GM18870 (cell line): ENCODE measurements at regions not wholly inside any gene's neighbourhood (a gene's known extent, or its start where the extent isn't known, plus 50 kb on each side); places are given as distances from the start of the nearest gene placed in this dataset.
"Not testable (repeated sequence)": the region's sequence is repeated elsewhere in the genome, so short reads cannot be mapped to it uniquely, and the experiment has no call there.

Experiments
- ATAC-seq: cut with Tn5 transposase; IDR thresholded peaks from one replicate; pipeline ENCODE4 v1.9.1; 2021; ENCODE audit warnings: moderate library complexity; ENCODE audit not compliant: unreplicated experiment

DNA sequence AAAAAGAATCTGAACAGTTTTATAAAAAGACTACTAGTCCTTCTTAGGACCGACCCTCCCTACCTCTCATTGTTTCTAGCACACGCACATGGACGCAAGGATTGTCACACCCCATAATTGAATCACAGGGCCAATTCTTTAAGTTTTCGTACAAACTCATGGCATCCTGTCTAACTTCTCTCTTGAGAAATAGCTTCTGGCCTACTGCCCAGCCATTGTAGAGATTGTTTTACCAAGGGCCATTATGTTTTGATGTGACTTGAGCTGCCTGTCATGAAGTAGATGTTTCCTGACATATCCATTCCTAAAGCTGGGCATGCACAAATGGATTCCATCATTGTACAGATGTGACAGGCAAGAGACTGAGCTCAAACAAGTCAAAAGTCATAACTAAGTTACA is 1672.1 kb upstream of the C9orf72 start:
- ATAC-seq, result no peak

GRCh38 chr9:29270400-29270799 is 1697.1 kb upstream of the C9orf72 start:
- not testable (repeated sequence) for ATAC-seq

GRCh38 chr9:29282121-29282520 is 1708.8 kb upstream of the C9orf72 start:
- no peak for ATAC-seq

GRCh38 chr9:29285818-29286217 is 1712.5 kb upstream of the C9orf72 start:
- ATAC-seq, result no peak

DNA sequence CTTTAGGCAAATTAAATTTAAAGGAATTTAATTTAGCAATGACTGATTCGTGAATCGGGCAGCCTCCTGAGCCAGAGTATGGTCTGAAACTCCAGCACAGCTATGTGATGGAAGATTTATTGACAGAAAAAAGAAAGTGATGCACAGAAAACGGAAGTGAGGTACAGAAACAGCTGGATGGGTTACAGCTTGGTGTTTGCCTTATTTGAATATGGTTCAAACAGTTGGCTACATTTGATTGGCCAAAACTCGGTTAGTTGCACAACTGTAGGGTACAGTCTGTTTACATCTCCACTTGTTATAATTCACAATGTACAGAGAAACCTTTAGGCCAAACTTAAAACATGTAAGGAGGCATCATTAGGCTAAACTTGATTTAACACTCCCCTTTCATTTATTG is 1716.1 kb upstream of the C9orf72 start:
- ATAC-seq, result no peak

DNA sequence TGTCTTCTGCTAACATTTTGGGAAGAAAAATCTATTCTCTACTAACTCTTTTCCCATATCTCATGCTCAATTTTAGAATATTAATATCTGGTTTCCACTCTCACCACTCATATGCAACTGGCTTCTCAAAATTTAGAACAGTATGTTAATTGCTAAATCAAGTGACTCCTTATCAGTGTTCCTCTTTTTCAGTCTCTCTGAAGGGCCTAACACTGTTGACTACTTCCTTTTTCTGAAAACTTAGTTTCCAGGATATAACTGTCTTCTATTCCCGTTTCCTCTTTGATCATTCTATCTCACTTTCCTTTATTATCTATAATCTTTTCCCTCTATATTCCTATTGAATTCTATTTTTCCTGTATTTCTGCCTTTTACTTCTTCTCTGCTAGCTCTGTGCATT is 1717.2 kb upstream of the C9orf72 start:
- ATAC-seq, result no peak

GRCh38 chr9:29297592-29297991 is 1724.3 kb upstream of the C9orf72 start:
- ATAC-seq, result no peak

DNA sequence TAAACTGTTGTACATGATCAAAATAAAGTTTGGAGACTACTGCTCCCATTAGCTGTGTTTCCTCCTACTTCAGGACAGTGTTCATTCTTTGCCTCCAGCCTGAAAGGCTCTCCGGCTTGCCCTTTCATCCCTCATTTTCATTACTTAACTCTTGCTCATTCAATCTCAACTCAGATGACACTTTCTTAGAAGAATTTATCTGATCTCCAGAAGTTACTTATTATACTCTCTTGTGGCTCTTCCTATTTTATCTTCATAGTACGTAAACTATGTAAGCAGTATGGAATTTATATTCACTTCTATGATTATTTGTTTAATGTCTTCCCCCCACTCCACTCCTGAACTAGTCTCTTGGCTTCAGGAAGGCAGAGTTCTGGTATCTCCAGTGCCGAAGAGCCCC is 1737.9 kb upstream of the C9orf72 start:
- ATAC-seq, result no peak

- no peak for ATAC-seq
Observed at GRCh38 chr9:29312327-29312726, 1739.0 kb upstream of the C9orf72 start.

DNA sequence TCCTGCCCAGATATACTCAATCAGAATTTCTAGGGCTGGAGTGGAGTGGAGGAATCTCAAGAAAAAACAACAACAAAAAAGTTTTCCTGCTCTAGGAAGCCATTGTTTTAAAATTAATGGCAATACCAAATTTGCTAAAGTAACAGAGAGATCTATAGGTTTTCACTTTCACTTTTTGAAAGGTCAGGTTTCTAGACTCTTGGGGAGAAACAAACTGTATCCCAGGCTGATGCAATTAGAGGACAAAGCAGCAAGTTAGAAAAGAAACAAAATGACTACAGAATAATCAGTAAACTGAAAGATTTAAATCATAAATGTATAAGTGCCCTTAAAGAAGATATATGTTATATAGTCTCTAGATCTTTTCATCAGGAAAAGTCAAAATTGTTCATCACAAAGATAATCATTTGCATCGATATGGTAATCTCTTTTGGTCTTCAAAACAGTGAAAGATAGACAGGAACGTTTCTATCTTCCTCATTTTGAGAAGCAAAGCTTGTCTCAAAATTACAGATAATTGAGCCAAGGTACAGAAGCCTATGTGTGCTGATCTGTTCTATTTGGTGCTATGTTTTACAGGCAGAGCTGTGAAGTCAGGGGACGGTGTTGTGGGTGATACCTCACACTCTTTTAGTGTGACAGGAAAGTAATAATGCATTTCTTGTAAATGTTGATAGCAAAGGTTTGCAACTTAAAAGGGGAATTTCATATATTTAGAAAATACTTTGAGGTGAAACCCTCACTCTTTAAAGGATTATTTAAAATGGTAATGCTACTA is 1746.6 kb upstream of the C9orf72 start:
- ATAC-seq, result peak; percentile 48

DNA sequence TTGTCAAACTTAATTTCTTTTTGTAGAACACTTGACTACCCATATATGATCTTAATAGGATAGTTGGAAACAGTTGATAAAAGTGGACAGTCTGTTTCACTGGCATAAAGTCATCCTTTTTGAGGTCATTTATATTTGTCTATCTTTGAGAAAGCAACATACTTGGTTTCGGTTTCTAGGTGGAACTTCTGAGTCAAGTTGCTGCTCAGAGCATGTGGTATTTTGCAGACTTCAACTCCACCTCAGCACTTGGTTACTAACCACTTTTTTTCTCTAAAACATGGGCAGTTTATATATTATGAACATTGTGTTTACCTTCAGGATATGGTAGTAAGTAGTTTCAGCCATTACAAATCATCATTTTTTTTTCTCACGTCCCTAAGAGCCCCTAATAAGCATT is 1749.0 kb upstream of the C9orf72 start:
- peak; percentile 86 for ATAC-seq

GRCh38 chr9:29325894-29326293 is 1752.6 kb upstream of the C9orf72 start:
- no peak for ATAC-seq

DNA sequence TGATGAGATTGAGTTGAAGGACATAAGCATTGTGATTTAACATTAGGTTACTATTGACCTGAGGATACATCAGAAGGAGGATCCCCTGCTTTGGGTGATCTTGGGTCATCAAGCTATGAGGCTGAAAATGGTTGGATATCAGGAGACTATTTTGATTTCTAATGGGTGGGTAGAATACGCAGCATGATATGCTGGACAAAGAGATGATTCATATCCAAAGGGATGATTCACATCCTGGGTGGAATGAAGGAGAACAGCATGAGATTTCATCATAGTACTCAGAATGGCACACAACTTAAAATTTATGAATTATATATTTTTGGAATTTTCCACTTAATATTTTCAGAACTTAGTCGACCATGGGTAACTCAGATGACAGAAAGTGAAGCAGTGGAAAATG is 1759.5 kb upstream of the C9orf72 start:
- no peak for ATAC-seq

- no peak for ATAC-seq
Observed at GRCh38 chr9:29336281-29336680, 1763.0 kb upstream of the C9orf72 start.

DNA sequence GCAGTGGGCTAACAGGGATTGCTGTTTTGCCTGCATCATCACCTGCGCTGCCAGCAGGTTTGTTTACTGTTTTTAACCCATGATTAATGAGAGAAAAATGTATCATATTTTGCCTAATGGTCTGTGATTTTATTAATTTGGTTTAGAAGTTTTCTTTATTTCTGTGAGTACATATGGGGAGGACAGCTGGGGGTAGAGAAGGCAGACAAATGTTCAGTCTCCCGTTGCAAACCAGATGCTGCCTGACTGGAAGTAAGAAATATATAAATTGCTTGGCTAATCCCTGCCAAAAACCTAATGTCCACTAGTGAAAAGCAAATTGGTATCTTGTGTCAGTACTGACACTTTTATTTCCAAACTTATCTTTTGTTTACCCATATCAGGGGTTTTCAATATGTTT is 1766.1 kb upstream of the C9orf72 start:
- ATAC-seq, result no peak

DNA sequence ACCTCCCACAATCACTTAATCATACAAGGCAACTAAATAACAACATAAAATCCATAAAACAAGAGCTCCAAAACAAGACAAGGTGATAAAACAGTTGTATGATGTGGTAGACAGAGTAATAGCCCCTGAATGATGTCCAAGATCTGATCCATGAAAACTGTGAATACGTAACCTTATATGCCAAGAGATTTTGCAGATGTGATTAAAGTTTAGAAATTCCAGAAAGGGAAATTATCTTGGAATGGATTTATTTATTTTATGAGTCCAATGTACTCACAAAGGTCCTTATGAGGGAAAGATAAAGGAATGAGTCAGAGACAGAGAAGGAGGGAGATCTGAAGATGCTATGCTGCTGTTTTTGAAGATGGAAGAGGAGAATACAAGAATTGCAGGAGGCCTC is 1775.7 kb upstream of the C9orf72 start:
- ATAC-seq, result no peak

- no peak for ATAC-seq
Observed at GRCh38 chr9:29389421-29389820, 1816.1 kb upstream of the C9orf72 start.

GRCh38 chr9:29390859-29391258 is 1817.6 kb upstream of the C9orf72 start:
- ATAC-seq, result no peak

GRCh38 chr9:29393064-29393463 is 1819.8 kb upstream of the C9orf72 start:
- no peak for ATAC-seq

DNA sequence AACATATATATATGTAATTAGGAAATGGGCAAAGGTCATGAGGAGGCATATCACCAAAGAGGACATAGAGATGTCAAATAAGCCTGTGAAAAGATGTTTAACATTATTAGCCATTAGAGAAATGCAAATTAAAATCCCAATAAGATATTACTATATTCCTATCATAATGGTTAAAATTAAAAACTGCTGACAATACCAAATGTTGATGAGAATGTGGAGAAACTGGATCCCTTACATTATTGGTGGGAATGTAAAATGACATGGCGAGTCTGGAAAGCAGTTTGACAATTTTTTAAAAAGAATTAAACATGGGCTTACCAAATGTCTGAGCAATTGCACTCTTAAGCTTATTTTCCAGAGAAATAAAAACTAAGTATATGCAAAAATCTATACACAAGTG is 1821.6 kb upstream of the C9orf72 start:
- no peak for ATAC-seq

DNA sequence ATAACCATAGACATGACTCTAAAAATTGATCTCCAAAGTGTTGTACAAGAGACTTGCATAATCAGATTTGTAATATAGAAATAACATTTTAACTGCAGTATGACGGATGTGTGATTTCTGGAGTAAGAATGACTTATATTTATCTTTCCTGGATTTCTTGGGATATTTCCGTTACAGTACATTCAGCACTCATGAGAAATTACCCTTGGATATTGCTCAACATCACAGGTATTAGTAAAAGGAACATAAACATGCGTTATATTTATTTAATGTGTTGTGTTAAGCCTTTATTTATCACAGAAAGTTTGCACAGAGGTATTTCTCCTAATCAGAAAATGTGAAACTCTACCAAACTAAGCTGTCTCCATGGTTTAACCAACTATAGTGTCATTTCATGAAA is 1823.9 kb upstream of the C9orf72 start:
- no peak for ATAC-seq

DNA sequence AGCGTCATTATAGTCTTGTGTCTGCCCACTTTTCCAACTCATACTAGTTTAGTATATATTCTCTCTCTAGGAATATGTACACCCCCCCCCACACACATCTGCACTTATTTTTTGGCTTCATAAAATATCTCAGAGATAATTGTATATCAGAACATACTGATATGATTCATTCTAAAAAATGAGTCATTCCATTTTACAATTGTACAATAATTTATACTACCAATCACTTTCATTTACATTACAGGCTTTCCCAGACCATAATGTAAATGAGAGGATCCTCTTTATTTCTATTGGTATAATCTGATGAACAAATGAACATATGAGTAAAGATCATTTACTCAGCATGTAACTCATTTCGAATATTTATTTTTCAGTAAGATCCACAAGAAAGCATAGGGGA is 1842.9 kb upstream of the C9orf72 start:
- ATAC-seq, result no peak

DNA sequence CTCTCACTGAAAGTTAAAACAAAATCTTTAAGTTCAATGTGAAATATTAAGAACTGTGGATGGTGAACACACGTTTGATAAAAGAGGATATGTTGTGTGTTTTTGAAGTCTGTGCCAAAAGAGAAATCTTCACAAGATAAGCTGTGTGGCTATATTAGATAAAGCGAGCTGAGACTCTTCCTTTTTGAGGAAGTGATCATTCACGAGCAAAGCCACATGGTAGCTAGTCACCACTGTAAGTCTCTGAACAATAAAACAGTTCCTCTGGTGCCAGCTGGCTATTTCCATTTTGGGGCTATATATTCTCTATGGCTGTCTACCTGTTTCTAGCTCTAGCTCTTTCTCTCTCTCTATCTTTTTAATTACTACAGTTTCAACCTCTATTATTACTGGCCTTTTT is 1849.2 kb upstream of the C9orf72 start:
- ATAC-seq, result no peak
